ENCODE measurements at regions not wholly inside any gene's neighbourhood (a gene's known extent, or its start where the extent isn't known, plus 50 kb on each side); places are given as distances from the start of the nearest gene placed in this dataset.
"Not testable (repeated sequence)": the region's sequence is repeated elsewhere in the genome, so short reads cannot be mapped to it uniquely, and the experiment has no call there.

DNA sequence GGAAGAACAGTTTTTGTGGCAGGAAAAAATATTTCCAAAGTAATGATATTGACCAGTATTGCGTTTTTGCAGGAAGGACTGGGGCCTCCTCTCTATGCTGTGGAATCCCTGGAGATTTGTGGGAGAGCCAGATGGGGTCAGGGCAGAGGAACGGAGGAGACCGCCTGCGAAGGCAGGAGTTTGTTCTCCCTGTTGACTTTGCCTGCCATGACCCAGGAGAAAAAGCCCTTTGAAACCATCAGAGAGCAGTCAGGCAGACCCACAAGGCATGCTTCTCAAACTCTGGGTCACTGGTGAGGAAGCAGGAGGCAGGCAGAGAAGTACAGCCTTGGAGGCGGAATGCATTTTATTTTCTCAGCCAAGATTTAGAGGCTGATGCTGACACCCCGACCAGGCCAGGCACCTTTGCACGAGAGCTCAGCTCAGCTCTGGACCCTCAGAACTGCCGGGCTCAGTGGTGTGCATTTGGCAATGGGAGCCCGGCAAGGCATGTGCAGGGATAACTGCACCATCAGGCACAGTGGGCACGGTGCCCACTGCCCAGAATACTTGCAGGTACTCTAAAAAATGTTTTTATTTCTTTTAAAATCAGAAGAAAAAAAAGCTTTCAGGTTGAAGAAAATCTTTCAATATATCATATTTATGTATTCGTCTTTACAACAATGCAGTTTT is 410.4 kb downstream of the RPS24 start:
- DNase-seq = no peak

DNA sequence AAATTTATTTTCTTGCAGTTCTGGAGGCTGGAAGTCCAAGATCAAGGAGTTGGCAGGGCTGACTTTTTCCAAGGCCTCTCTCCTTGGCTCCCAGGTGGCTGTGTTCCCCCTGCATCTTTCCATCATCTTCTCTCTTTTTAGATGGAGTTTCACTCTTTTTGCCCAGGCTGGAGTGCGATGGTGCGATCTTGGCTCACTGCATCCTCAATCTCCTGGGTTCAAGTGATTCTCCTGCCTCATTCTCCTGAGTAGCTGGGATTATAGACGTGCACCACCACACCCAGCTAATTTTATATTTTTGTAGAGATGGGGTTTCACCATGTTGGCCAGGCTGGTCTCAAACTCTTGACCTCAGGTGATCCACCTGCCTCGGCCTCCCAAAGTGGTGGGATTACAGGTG is 411.1 kb downstream of the RPS24 start:
- not testable (repeated sequence) for DNase-seq

DNA sequence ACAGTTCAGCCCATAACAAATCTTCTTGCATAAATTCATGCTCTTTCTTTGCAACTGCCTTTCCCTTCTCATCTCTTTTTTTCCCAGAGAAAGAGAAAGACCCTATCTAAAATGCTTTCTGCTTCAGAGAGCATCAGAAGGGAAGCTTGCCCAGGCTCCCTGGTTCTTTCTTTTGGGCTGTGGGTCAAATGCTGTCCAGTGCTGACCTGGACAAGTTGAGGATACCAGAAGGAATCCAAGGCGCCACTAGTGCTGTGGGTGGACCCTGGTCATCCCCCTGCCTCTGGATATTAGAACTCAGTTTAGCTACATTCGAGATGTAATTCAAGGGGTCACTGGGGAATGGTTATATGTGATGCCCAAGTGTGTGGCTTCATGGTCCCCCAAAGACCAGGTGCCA is 411.6 kb downstream of the RPS24 start:
- DNase-seq = no peak

DNA sequence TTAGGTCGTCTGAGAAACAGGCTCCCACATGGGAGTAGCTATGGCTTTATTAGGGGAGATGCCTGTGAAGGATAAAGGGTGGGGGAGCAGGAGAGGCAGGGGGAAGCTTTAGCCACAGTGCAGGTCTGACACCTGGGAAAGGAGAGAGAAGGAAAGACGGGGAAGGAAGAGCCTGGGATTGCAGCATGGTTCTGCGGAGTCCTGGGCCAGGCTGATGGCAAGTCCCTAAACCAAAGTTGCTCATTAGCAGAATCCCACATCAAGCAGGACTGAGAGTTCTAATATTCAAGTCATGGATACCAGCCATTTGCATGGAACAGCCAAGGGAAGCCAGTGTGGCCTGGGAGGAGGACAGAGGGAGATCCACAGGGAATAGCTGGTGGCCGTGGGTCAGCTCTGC is 414.8 kb downstream of the RPS24 start:
- DNase-seq = no peak

DNA sequence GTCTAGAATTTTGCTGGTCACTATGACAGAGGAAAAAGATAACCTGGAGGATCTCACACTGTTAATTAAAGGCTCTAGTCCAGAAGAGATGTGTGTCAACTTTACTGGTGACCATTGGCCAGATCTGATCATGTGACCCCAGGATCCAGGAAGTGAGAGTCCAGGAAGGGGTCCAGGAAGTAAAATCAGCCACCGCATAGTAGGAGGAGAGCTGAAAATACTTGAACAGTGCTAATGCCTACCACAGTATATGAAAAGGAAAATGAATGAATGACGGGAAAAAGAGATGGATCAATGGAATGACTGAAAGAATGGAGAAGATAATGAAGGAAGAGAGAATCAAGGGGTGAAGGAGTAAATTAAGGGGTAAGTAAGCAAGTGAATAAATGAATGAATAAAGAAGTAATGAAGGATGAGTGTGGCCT is 415.3 kb downstream of the RPS24 start:
- DNase-seq = no peak

DNA sequence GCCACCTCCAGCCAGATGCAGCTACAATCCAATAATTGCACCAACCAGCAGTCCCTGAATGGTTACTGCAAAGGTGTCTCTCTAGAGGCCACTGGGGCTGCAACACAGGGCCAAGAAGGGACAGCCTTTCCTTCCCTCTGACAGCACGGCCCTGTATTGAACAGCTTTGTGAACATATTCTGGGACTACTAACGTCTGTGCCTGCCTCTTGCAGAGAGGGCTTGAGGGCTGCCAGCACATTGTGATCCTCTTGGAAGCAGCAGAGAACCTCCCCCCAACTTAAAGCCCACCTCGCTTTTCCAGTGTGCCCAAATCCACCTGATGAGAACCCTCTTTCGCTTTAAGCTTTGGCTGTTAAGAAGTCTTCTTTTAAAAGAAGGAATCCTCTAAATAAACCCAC is 415.9 kb downstream of the RPS24 start:
- no peak for DNase-seq

DNA sequence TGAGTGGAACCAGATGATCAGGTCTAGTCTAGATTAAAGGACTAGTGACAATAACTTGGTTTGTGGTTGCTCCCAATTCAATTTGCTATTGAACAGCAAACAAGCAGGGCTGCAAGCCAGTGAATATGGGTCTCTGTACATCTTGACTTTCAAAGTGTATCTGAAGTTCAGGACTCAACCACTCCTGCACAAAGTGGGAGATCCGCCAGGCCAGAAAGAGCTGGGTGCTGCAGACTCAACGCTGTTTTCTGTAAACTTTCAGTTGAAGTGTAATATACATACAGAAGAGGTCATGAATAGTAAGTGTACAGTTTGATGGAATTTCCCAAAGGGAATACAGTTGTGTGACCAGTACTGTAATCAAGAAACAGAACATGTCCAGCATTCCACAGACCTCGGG is 416.6 kb downstream of the RPS24 start:
- DNase-seq = no peak

DNA sequence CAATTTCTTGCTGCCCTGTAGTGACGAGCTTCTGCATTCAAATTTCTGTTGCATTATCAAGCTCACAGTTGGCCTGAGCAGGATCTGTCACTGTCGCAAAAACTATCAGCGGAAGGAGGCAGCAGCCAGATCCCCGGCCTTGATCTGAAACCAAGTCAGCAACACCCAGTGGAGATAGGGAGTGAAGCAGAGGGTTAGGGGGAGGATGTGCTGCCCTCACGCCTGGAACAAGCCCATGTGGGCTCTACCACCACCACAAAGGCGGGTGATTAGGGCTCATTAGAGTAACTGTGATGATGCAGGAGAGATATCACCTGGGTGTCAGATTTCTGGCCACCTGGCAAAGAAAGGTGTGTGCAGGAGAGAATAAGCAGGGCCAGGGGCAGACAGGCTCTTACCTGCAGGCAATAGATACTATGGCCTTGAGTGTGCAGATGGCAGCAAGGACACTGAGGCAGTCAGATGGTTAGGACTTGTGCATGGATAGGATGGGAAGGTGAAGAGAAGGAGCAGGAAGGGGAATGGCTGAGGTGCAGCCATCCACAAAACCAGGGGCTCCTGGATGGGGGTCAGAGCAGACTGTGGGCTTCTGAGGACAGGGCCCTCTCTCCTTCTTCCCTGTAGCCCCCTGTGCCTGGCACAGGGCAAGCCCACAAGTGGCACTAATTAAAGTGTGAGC is 417.3 kb downstream of the RPS24 start:
- DNase-seq = no peak

DNA sequence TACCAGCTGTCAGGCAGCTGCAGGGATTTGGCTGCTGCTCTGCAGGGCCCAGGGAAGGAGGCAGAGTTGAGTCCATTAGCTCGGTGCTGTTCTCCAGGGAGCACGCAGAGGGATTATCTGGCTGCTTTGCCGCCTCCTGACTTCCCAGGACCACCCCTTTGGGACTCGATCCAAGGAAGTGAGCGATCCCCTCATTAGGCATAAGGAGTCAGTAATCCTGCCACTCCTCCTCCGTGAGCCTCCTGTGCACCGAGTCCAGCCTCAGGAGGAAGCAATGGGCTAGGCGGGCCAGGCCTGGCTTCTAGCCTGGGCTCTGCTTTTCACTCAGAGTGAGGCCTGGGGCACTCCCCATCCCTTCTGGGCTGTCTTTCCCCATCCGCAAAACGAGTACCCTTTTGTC is 417.9 kb downstream of the RPS24 start:
- no peak for DNase-seq

DNA sequence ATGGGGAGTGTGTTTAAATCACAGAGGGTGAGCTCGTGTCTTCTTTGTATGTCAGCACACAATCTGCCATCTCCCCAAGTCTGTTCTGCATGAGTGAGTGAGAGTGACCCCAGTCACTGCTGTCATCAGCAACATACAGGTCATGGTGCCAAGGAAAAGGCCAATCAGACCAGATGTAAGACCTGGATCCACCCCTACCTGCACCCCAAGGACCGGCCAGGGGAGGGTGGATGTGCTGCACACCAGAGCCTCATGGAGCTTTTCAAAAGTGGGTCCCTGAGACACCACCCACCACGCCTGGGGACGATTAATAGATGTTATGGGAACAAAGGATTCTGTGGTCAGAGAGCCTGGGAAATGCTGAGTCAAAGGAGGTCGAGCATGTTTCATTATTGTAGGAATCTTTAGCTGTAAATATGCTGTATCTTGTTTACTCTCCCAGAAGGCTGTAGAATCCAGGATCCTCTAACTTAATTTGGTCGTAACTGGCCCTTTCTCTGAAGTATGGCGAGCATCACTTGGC is 420.5 kb downstream of the RPS24 start:
- DNase-seq = no peak

DNA sequence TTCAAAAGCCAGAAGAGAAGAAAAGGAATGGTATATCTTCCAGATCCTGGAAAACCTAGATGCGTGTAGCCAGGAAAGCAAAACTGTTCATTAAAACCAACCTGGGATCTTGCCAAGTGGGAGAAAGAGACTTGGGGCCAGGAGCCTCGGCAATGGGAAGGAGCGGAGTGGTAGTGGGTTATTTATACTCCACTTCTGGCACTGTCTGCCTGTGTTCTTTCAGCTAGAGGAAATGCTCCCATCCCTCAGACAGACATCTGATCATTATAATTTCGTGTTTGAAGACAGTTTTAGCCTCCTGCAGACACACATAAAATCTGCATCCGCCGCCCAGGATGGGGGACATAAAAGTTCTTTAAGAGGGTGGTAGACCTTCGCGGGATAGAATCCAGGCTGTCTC is 421.6 kb downstream of the RPS24 start:
- DNase-seq = no peak

DNA sequence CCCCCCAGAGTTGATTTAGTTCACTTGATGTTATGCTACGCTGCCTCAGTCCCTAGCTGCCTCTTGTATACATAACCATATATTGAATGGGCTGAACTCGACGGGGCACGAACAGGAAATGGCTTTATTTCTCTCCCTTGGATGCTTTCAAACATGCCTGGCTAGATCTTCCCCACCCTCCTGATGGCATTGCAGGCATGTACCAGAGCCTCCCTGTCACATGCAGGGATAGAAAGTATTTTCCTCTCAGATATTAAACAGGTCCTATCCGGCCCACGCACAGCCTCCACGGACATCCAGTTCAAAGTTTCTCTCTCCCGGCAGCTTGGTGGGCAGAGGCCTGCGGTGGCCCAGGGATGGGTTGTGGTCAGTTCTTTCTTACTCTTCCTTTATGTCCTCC is 422.1 kb downstream of the RPS24 start:
- DNase-seq = no peak

DNA sequence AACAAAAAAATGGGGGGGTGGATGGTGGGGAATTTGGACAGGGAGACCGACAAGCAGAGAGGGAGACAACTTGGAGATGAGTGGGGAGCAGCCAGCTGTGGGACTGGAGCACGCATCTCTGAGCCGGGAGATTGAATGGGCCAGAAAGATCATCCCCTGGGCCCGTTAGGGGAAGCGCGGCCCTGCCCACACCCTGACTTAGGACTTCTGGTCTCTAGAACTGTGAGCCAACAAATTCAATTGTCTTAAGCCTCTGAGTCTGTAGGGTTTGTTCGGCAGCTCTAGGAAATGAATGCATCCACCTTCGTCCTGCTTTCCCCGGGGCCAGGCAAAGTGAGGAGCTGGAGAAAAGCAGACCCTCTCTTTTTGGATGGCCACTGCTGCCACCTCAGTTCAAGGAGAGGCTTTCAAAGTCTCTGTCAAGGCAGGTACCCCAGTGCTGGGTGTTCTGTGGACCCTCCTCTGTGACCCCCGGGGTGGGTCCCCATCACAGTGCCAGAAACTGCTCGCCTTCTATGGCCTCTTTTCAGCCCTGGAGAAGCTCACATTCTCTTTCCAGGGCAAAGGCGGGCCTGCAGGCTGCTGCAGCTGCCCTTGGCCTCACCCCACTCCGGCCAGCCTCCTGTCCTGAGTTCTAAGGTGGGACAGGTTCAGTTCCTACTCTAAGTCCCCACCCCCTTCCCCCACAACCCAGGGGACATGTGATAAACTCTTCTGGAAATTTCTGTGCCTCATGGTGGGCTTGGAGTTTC is 423.2 kb downstream of the RPS24 start:
- no peak for DNase-seq

DNA sequence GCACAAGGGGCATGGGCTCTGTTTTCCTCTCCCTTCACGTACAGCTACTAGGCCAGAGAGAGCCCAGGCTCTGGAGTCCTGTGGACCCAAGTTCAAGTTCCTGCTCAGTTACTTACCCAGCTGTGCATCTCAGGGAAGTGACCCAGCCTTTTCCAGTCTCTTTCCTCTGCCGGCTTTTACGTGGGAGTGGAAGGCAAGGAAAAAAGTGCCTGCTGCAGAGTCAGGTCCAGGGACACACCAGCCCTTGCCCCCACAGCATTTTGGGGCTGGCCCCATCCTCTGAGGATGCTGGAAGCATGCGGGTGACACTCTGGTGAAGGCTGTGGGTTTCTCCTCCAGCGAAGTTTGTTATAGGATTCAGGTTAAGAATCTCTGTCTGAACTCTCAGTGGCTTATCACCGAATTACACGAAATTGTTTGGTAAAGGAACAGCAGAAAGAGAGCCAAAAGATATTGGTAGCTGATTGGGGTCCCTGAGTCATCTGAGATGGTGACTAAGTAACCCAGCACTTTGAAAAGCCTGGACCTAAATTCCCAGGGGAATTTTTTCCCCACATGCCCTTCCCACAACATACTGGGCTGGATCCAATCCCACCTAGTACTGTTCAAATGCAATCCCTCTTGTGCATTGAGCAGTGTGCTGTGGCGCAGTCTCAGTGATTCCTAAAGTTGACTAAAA is 424.3 kb downstream of the RPS24 start:
- DNase-seq = no peak

DNA sequence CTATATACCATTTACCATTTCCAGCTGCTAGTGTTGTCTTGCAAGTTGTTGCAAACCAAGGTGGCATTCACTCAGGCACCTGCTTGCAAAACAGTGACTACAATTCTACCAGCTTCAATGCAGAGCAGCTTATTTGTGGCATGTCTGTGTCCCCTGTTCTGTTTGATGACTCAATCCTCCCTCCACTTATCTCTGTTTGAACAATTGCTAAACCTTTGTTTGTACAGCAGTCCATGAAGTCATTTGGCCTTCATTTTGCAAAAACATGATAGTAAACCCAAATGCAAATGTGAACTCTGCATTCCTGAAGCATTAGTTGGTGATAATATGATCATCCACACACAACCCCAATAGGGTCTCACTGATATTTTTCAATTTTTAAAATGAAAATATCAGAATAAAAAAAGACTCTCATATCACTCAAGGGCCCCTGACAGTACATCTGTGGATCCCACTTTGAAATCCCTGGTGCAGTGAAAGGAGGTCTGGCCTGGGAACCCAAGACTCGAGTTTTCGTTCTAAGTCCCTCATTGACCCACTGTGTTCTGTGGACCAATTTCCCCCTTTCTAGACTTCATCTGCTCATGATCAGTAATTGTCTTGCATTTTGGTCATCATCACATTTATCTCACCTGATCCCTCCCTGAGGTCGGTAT is 425.4 kb downstream of the RPS24 start:
- no peak for DNase-seq

DNA sequence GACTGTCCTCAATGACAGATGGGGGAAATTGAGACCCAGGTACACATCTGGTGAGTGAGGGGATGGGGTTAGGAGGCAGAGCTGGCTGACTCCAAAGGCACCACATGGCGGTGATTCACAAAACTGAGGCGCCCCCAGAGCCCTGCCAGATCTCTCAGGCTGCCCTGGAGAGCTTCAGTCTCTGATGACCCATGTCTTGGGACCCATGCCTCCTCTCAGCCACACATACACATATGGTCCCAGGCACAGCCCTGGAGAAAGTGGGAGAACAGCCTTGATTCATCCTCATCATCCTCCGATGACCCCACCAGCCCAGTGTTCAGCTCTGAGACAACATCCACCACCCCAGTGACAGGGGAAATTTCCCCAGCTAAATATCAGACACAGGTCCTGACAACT is 426.0 kb downstream of the RPS24 start:
- DNase-seq = no peak

DNA sequence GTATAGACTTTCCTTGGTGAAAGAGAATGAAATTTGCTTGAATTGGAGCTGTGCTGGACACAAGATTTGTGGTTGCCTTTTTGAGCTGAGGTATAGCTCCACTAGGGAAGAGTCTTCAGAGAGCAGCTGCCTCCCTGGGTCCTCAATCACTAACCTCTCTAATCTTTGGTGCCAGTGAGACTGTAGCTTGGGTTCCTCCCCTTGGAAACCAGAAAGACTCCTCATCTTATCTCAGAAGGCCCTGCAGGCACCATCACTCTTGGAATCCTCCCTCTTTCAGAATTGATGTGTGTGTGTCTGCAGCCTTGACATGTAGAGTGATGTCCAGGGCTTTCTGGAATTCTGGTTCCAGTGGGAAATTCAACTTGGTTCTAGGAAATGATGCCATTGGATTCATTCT is 426.5 kb downstream of the RPS24 start:
- no peak for DNase-seq

DNA sequence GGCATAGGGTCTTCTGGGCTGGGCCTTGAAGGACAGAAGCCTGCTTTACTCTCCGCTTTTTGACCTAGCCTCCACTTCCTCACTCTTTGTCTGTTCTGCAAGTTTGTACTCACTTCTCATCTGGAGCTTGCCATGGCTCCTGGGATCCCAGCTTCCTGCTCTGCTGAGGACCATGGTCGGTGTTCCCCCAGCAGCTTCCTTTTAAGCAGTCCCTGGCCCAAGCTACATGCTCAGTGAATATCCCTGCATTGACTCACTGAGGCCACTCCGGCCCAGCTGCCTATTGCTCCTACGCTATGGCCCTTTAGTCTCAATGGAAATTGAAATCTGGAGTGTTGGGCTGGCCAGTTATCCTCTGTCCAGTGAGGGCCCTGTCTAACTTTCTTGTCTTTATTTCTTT is 427.7 kb downstream of the RPS24 start:
- DNase-seq = no peak

DNA sequence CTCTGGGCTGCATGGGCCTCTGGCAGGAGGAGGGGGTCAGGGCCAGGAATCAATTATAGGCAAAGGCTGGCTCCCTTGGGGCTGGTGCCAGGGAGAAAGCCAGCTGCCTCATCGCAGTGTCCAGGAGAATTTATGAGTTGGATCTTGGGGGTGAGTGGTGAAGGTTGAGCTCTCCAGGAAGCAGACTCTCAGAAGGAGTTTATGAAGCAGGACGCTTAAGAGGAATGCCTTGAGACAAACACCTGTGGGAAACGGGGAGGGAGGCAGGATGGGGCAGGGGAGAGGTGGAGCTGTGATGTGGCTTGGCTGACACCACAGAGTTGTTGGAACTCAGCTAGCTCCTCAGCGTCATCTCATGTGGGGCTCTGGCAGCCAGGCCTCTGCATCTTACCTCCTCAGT is 428.5 kb downstream of the RPS24 start:
- no peak for DNase-seq

DNA sequence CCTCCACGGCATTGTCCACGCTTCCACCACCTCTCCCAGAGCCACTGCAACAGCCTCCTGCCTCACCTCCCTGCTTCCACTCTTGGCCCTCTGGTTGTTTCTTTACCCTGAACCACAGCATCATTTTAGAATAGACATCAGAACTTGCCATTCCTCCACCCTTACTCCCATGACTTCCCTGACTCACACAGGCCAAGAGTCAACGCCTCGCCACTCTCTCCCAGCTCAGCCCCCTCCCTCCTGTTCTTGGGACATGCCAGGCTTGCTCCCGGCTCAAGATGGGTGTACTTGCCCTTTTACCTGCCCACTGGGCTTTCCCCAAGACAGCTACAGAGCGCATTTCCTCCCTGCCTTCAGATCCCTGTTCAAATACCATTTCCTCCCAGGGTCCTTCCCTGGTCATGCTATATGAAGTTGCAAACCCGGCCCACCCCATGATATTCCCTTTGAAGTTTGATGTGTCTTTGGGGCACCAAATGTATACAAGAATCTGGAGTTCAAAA is 429.1 kb downstream of the RPS24 start:
- DNase-seq = no peak

DNA sequence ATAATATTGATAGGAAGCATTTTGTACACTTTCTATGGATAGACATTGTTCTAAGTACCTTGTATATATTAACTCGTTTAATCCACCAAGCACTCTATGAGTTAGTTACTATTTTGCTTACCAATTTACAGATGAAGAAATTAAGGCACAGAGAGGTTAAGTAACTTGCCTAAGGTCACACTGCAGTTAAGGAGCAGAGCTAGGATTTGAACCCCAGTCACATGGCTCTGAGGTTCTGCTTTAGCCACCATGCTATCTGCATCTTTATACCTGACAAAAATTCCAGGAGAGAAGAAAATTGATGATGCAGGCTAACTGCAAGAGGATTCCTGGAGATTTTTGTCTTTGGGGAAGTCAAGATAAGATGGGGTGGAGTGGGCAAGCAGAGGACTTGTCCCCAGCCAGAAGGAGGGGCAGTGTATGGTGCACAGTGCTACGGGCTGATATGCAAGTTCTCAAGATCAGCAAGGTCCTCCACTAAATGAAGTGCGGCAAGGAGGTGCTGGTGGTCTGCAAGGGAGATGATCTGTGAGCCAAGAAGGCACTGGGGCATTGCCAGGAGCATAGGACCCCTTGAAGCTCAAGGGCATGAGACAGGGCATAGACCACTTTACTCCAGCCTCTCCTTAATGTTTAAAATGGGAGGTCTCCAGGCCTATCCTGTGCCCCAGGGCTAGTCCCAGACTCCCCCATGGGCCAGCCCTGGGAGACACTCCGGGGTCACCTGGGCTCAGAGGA is 430.6 kb downstream of the RPS24 start:
- DNase-seq = no peak

DNA sequence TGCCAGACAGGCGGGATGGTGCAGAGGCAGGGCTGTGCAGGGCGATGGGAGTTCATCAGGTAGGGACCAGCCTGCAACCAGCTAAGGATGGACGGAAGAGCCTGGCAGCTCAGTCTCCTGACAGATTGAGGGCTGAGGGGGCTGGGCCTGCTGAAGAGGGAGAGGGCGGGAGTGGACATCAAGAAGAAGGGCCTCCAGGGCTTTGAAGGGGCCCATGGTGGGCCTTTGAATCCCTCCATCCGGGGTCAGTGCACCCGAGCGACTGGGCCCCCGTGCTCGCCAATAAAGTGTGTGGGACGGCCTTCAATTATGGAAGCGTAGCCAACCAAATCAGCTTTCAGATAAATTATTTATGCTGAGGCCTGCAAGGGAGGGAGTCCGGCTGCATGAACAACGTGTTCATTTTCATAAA is 431.2 kb downstream of the RPS24 start:
- DNase-seq = no peak

Data from activated naive CD4-positive, alpha-beta T cell treated with anti-CD3 and anti-CD28 coated beads, Interleukin-2, amount 50 U/mL, for 16 hours (primary cell).